ENCODE measurements at regions not wholly inside any gene's neighbourhood (a gene's known extent, or its start where the extent isn't known, plus 50 kb on each side); places are given as distances from the start of the nearest gene placed in this dataset.

GRCh38 chrX:39841604-39842003 lies 256.2 kb downstream of the BCOR start:
- TF ChIP-seq BCL6B (tag by site-specific recombination; IDR thresholded peaks at IDR 0.05) (no peak), ZNF768 (tag by site-specific recombination; IDR thresholded peaks at IDR 0.05) (no peak), CTCF (tag by site-specific recombination; IDR thresholded peaks at IDR 0.05) (no peak)

Data from HEK293 (cell line).